ENCODE measurements at regions not wholly inside any gene's neighbourhood (a gene's known extent, or its start where the extent isn't known, plus 50 kb on each side); places are given as distances from the start of the nearest gene placed in this dataset.

GRCh38 chr22:47686594-47687345 lies 924.3 kb downstream of the TBC1D22A start:
- ATAC-seq = no peak
- TF ChIP-seq ZC3H10 (CRISPR knock-in tag; IDR thresholded peaks at IDR 0.05) (no peak), SNAI2 (CRISPR knock-in tag; IDR thresholded peaks at IDR 0.05) (no peak), CSDC2 (CRISPR knock-in tag; IDR thresholded peaks at IDR 0.05) (no peak), TSHZ2 (CRISPR knock-in tag; IDR thresholded peaks at IDR 0.05) (no peak), TCF4 (CRISPR knock-in tag; IDR thresholded peaks at IDR 0.05; ENCODE audit: borderline replicate concordance) (no peak), RARB (CRISPR knock-in tag; IDR thresholded peaks at IDR 0.05) (no peak)

GRCh38 chr22:47681411-47682165 lies 919.1 kb downstream of the TBC1D22A start:
- no peak for TF ChIP-seq CSRNP3 (CRISPR knock-in tag; IDR thresholded peaks at IDR 0.05)
- no peak for TF ChIP-seq RARB (CRISPR knock-in tag; IDR thresholded peaks at IDR 0.05)
- TF ChIP-seq POU6F1 (CRISPR knock-in tag; IDR thresholded peaks at IDR 0.05; ENCODE audit: borderline replicate concordance, low read depth) = no peak
- no peak for TF ChIP-seq ZFP3 (CRISPR knock-in tag; IDR thresholded peaks at IDR 0.05)
- no peak for ATAC-seq

- TF ChIP-seq ZNF8 (CRISPR knock-in tag; IDR thresholded peaks at IDR 0.05) (no peak), TCF4 (CRISPR knock-in tag; IDR thresholded peaks at IDR 0.05; ENCODE audit: borderline replicate concordance) (no peak), CREB5 (CRISPR knock-in tag; IDR thresholded peaks at IDR 0.05; ENCODE audit: low read depth) (no peak), OSR1 (CRISPR knock-in tag; IDR thresholded peaks at IDR 0.05) (no peak), SNAI2 (CRISPR knock-in tag; IDR thresholded peaks at IDR 0.05) (no peak)
- no peak for ATAC-seq
Observed at GRCh38 chr22:47678636-47679287, 916.3 kb downstream of the TBC1D22A start.

- no peak for ATAC-seq
- TF ChIP-seq BACH2 (CRISPR knock-in tag; IDR thresholded peaks at IDR 0.05; ENCODE audit: borderline replicate concordance) = no peak
- TF ChIP-seq CSDC2 (CRISPR knock-in tag; IDR thresholded peaks at IDR 0.05) = no peak
- no peak for TF ChIP-seq TCF4 (CRISPR knock-in tag; IDR thresholded peaks at IDR 0.05; ENCODE audit: borderline replicate concordance)
- no peak for TF ChIP-seq ZNF565 (CRISPR knock-in tag; conservative IDR thresholded peaks at IDR 0.05; ENCODE audit: low read depth)
- TF ChIP-seq TOX (CRISPR knock-in tag; IDR thresholded peaks at IDR 0.05; ENCODE audit: borderline replicate concordance) = no peak
- TF ChIP-seq ZFP30 (CRISPR knock-in tag; IDR thresholded peaks at IDR 0.05) = no peak
- no peak for TF ChIP-seq RARB (CRISPR knock-in tag; IDR thresholded peaks at IDR 0.05)
- TF ChIP-seq ARNTL (CRISPR knock-in tag; IDR thresholded peaks at IDR 0.05; ENCODE audit: borderline replicate concordance, low read depth) = no peak
Observed at GRCh38 chr22:47678048-47678447, 915.6 kb downstream of the TBC1D22A start.

Data from SK-N-SH treated with all-trans-retinoic acid at 6 μM for 48 hours (cell line).